Fibroblast of lung (primary cell): ENCODE measurements at regions not wholly inside any gene's neighbourhood (a gene's known extent, or its start where the extent isn't known, plus 50 kb on each side); places are given as distances from the start of the nearest gene placed in this dataset.

Source experiments
- DNase-seq, 2 donors: peaks; one replicate each; pipeline versions ENCODE4 v3.0.0 to v3.0.0-alpha.2; 2010; ENCODE audit warnings: low read depth in 2 of 2
- H2AFZ ChIP-seq: 2 replicates; pipeline ENCODE4 v1.5.1; 2012; ENCODE audit warnings: low read length, control low read depth, inconsistent platforms
- H3K27ac ChIP-seq: 2 replicates; pipeline ENCODE4 v1.5.1; 2011; ENCODE audit warnings: low read length, control low read depth; ENCODE audit not compliant: insufficient read depth
- H3K27me3 ChIP-seq: 2 replicates; pipeline ENCODE4 v1.5.1; 2011; ENCODE audit warnings: mild to moderate bottlenecking, low read length; ENCODE audit not compliant: control insufficient read depth, insufficient read depth
- H3K36me3 ChIP-seq: 2 replicates; pipeline ENCODE4 v1.5.1; 2011; ENCODE audit warnings: low read length; ENCODE audit not compliant: control insufficient read depth, insufficient read depth
- H3K4me1 ChIP-seq: 2 replicates; pipeline ENCODE4 v1.5.1; 2011; ENCODE audit warnings: low read length; ENCODE audit not compliant: control insufficient read depth, insufficient read depth; ENCODE audit errors: extremely low read depth
- H3K4me2 ChIP-seq: 2 replicates; pipeline ENCODE4 v1.5.1; 2011; ENCODE audit warnings: low read length, control low read depth; ENCODE audit not compliant: insufficient read depth; ENCODE audit errors: extremely low read depth
- H3K4me3 ChIP-seq, 4 experiments: fragments of 200-600 bp in 1 of 4; sonication (generic) in 1 of 4; replicated peaks in 1 of 4; 2 replicates each; pipeline ENCODE4 v1.5.1; 2011 to 2016; ENCODE audit warnings: low read length in 4 of 4, low read depth in 3 of 4, mild to moderate bottlenecking in 3 of 4, control low read depth in 2 of 4, inconsistent platforms in 1 of 4, mixed read lengths in 1 of 4; ENCODE audit not compliant: insufficient read depth in 1 of 4; ENCODE audit errors: control extremely low read depth in 1 of 4
- H3K79me2 ChIP-seq: 2 replicates; pipeline ENCODE4 v1.5.1; 2012; ENCODE audit warnings: mild to moderate bottlenecking, low read length, inconsistent platforms; ENCODE audit not compliant: control insufficient read depth, insufficient read depth
- H3K9ac ChIP-seq: 2 replicates; pipeline ENCODE4 v1.5.1; 2011; ENCODE audit warnings: mild to moderate bottlenecking, low read length, control low read depth; ENCODE audit not compliant: insufficient read depth
- H3K9me3 ChIP-seq: 2 replicates; pipeline ENCODE4 v1.5.1; 2012; ENCODE audit warnings: low read depth, low read length; ENCODE audit not compliant: control insufficient read depth, insufficient read depth
- H4K20me1 ChIP-seq: 2 replicates; pipeline ENCODE4 v1.5.1; 2011; ENCODE audit warnings: low read length; ENCODE audit not compliant: control insufficient read depth, insufficient read depth; ENCODE audit errors: extremely low read depth
- CTCF ChIP-seq, 2 donors: IDR thresholded peaks in 1 of 2; conservative IDR thresholded peaks in 1 of 2; 1 replicate in 1 of 2; 2 replicates in 1 of 2; pipeline ENCODE4 v1.5.1; 2011 to 2012; ENCODE audit warnings: low read length in 2 of 2, control low read depth in 1 of 2, inconsistent platforms in 1 of 2, low read depth in 1 of 2, mild to moderate bottlenecking in 1 of 2
- EZH2 ChIP-seq: IDR thresholded peaks from 2 replicates; pipeline ENCODE4 v1.5.1; 2012; ENCODE audit warnings: low read length, control low read depth, mild to moderate bottlenecking; ENCODE audit errors: missing control alignments

- no peak for DNase-seq
- no peaks in the 10 kb centered on the region for H3K27me3 ChIP-seq
- no peak overlapping the region for H3K4me3 ChIP-seq
- TF ChIP-seq EZH2 (no peak), CTCF (conservative IDR thresholded peaks at IDR 0.05 in 1 of 2, IDR thresholded peaks at IDR 0.05 in 1 of 2; ENCODE audit: low read depth in 1 of 2, low read length in 2 of 2) (no peak)
- H3K4me1 ChIP-seq, result no peaks in the 10 kb centered on the region
- no peak overlapping the region for H3K4me2 ChIP-seq
- H2AFZ ChIP-seq, result no peak overlapping the region
- H3K79me2 ChIP-seq, result no peaks in the 10 kb centered on the region
- no peak overlapping the region for H3K9ac ChIP-seq
- no peaks in the 10 kb centered on the region for H4K20me1 ChIP-seq
- H3K9me3 ChIP-seq, result no peaks in the 10 kb centered on the region
- H3K27ac ChIP-seq, result no peak overlapping the region
- no peaks in the 10 kb centered on the region for H3K36me3 ChIP-seq
These were observed 115.1 kb downstream of the ADTRP start for GRCh38 chr6:11663519-11663918.
